ENCODE measurements at regions not wholly inside any gene's neighbourhood (a gene's known extent, or its start where the extent isn't known, plus 50 kb on each side); places are given as distances from the start of the nearest gene placed in this dataset.

DNA sequence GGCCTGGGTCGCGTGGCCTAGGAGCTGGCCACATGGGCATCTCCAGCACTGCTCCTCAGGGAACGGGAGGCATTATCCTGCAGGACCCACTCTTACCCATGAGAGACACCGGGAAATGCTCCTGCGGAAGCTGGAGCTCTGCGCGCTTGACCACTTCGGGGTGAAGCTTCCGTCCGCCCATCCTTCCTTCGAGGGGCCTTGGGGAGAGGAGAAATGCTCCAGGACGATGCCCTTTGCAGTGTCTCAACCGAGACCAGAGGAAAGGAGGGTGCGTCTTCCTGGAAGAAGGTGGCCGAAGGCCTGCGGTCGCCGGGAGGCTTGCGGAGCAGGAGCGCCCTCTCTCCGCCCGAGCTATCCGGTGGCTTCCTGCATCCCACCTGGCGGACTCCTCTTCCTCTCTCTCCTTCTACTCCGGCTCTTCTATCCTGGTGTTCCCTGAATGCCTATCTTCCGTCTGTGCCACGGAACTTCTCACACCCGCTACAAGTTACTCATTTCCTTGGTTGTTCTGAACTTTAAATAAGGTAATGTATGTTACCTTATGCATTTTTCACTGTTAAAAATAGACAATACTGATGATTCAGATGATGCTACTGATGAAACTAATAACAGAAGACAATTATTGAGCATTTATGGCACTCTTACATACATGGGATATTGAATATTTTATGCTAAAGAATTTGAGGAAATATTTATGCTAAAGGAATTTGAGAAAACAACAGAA, 91.4 kb downstream of the PRKAB2 start:
- Histone ChIP-seq H3K9me3 (ENCODE audit: control insufficient read depth in 1 of 2, insufficient read depth in 1 of 2, low read depth in 1 of 2, low read length in 2 of 2) (no peaks in the 10 kb centered on the region), H3K4me1 (ENCODE audit: control insufficient read depth in 1 of 2, insufficient read depth in 2 of 2, low read length in 2 of 2) (no peaks in the 10 kb centered on the region), H2AFZ (ENCODE audit: low read depth, low read length, poor library complexity, severe bottlenecking) (no peak overlapping the region), H4K20me1 (ENCODE audit: insufficient read depth) (no peaks in the 10 kb centered on the region), H3K9me2 (ENCODE audit: insufficient read depth) (no peaks in the 10 kb centered on the region), H3K4me2 (ENCODE audit: low read length) (no peak overlapping the region), H3K27ac (ENCODE audit: low read depth, low read length) (no peak overlapping the region), H3K79me2 (ENCODE audit: insufficient read depth, low read length) (no peaks in the 10 kb centered on the region), H3K27me3 (ENCODE audit: insufficient read depth, low read length) (peaks cover 12% of the 10 kb centered on the region; the same call in 1 of the 2 replicates), H3K36me3 (ENCODE audit: control insufficient read depth in 1 of 2, insufficient read depth in 2 of 2, low read length in 2 of 2) (no peaks in the 10 kb centered on the region), H3K4me3 (replicated peaks in 1 of 2; ENCODE audit: low read depth in 1 of 2, low read length in 2 of 2) (no peak overlapping the region), H3K9ac (ENCODE audit: low read length) (no peak overlapping the region)
- intact Hi-C loops (cut with micrococcal nuclease): no loop called here
- ATAC-seq: no peak
- BruUV-seq (replicated peaks): no TSS peak
- RAD21 ChIA-PET (ENCODE audit: low non-redundant PET in 1 of 2, low total read pairs in 2 of 2, uncharacterized antibody in 2 of 2, unreplicated experiment in 2 of 2): no interaction called here
- POLR2A ChIA-PET: no interaction called here
- DNase-seq (ENCODE audit: low read depth, low spot score): no peak
- CTCF ChIA-PET: no interaction called here
- no peak for TF ChIP-seq POLR2A (IDR thresholded peaks at IDR 0.05; ENCODE audit: borderline replicate concordance, extremely low read depth, insufficient read depth, insufficient read length)

DNA sequence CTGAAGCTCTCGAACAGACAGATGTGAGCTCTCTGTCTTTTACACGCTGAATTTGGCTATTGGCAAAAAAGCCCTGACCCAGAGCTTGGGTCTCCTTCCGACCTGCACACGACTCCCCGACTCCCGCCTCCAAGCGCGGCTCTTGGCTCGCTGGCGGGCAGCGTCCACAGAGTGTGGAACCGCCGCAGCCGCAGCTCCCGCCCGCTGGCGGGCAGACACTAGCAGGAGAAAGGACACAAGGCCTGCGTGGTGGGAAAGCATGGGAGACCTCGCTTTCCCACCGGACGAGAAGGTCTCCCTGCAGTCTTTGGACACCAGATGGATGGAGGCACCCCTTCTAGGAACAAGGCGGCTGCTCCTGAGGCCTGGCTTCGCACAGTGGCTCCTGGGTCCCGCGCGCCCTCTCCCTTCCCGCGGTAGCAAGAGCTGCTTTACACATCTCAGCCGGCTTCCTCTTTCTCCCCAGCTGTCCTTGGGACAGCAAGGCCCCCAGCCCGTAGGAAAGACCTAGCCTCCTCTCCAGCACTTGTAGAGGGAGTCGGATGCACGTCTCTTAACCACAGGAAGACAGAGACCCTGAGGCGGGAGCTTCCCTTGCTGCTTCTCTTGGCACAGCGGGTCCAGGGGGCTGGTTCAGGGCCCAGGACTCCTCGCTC, 92.1 kb downstream of the PRKAB2 start:
- no peaks in the 10 kb centered on the region for H4K20me1 ChIP-seq (ENCODE audit: insufficient read depth)
- CTCF ChIA-PET: no interaction called here
- H3K79me2 ChIP-seq (ENCODE audit: insufficient read depth, low read length): no peaks in the 10 kb centered on the region
- no peaks in the 10 kb centered on the region for H3K4me1 ChIP-seq (ENCODE audit: control insufficient read depth in 1 of 2, insufficient read depth in 2 of 2, low read length in 2 of 2)
- H2AFZ ChIP-seq (ENCODE audit: low read depth, low read length, poor library complexity, severe bottlenecking): no peak overlapping the region
- H3K9me3 ChIP-seq (ENCODE audit: control insufficient read depth in 1 of 2, insufficient read depth in 1 of 2, low read depth in 1 of 2, low read length in 2 of 2): no peaks in the 10 kb centered on the region
- H3K9me2 ChIP-seq (ENCODE audit: insufficient read depth): no peaks in the 10 kb centered on the region
- BruUV-seq (replicated peaks): no TSS peak
- RAD21 ChIA-PET (ENCODE audit: low non-redundant PET in 1 of 2, low total read pairs in 2 of 2, uncharacterized antibody in 2 of 2, unreplicated experiment in 2 of 2): no interaction called here
- no peaks in the 10 kb centered on the region for H3K36me3 ChIP-seq (ENCODE audit: control insufficient read depth in 1 of 2, insufficient read depth in 2 of 2, low read length in 2 of 2)
- no peak overlapping the region for H3K27ac ChIP-seq (ENCODE audit: low read depth, low read length)
- no peak overlapping the region for H3K9ac ChIP-seq (ENCODE audit: low read length)
- ATAC-seq (no peak), DNase-seq (ENCODE audit: low read depth, low spot score) (no peak)
- intact Hi-C loops (cut with micrococcal nuclease): no loop called here
- no peak overlapping the region for H3K4me3 ChIP-seq (replicated peaks in 1 of 2; ENCODE audit: low read depth in 1 of 2, low read length in 2 of 2)
- no peak overlapping the region for H3K4me2 ChIP-seq (ENCODE audit: low read length)
- peaks cover 13% of the 10 kb centered on the region; the same call in 1 of the 2 replicates for H3K27me3 ChIP-seq (ENCODE audit: insufficient read depth, low read length)
- POLR2A ChIA-PET: no interaction called here
- TF ChIP-seq, protein P1, sequence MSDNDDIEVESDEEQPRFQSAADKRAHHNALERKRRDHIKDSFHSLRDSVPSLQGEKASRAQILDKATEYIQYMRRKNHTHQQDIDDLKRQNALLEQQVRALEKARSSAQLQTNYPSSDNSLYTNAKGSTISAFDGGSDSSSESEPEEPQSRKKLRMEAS (IDR thresholded peaks at IDR 0.05): no peak
- TF ChIP-seq, protein P2, sequence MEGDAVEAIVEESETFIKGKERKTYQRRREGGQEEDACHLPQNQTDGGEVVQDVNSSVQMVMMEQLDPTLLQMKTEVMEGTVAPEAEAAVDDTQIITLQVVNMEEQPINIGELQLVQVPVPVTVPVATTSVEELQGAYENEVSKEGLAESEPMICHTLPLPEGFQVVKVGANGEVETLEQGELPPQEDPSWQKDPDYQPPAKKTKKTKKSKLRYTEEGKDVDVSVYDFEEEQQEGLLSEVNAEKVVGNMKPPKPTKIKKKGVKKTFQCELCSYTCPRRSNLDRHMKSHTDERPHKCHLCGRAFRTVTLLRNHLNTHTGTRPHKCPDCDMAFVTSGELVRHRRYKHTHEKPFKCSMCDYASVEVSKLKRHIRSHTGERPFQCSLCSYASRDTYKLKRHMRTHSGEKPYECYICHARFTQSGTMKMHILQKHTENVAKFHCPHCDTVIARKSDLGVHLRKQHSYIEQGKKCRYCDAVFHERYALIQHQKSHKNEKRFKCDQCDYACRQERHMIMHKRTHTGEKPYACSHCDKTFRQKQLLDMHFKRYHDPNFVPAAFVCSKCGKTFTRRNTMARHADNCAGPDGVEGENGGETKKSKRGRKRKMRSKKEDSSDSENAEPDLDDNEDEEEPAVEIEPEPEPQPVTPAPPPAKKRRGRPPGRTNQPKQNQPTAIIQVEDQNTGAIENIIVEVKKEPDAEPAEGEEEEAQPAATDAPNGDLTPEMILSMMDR (IDR thresholded peaks at IDR 0.05 in 2 of 3, conservative IDR thresholded peaks at IDR 0.05 in 1 of 3; ENCODE audit: borderline replicate concordance in 1 of 3, insufficient read depth in 1 of 3, low read depth in 2 of 3, low read length in 2 of 3): no peak
- TF ChIP-seq, protein P3, sequence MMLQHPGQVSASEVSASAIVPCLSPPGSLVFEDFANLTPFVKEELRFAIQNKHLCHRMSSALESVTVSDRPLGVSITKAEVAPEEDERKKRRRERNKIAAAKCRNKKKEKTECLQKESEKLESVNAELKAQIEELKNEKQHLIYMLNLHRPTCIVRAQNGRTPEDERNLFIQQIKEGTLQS (IDR thresholded peaks at IDR 0.05): no peak
- TF ChIP-seq CBX3 (IDR thresholded peaks at IDR 0.05; ENCODE audit: low read depth) (no peak), TCF7L2 (IDR thresholded peaks at IDR 0.05; ENCODE audit: borderline replicate concordance, extremely low read depth, insufficient read depth, insufficient read length) (no peak), YY1 (IDR thresholded peaks at IDR 0.05; ENCODE audit: extremely low read depth, insufficient replicate concordance, low read depth, low read length) (no peak), ELF1 (IDR thresholded peaks at IDR 0.05; ENCODE audit: borderline replicate concordance, low read depth) (no peak), SRF (IDR thresholded peaks at IDR 0.05; ENCODE audit: low read depth) (no peak), POLR2AphosphoS5 (IDR thresholded peaks at IDR 0.05; ENCODE audit: low read depth, low read length) (no peak), EZH2phosphoT487 (IDR thresholded peaks at IDR 0.05; ENCODE audit: borderline replicate concordance) (no peak)
- TF ChIP-seq, protein P4, sequence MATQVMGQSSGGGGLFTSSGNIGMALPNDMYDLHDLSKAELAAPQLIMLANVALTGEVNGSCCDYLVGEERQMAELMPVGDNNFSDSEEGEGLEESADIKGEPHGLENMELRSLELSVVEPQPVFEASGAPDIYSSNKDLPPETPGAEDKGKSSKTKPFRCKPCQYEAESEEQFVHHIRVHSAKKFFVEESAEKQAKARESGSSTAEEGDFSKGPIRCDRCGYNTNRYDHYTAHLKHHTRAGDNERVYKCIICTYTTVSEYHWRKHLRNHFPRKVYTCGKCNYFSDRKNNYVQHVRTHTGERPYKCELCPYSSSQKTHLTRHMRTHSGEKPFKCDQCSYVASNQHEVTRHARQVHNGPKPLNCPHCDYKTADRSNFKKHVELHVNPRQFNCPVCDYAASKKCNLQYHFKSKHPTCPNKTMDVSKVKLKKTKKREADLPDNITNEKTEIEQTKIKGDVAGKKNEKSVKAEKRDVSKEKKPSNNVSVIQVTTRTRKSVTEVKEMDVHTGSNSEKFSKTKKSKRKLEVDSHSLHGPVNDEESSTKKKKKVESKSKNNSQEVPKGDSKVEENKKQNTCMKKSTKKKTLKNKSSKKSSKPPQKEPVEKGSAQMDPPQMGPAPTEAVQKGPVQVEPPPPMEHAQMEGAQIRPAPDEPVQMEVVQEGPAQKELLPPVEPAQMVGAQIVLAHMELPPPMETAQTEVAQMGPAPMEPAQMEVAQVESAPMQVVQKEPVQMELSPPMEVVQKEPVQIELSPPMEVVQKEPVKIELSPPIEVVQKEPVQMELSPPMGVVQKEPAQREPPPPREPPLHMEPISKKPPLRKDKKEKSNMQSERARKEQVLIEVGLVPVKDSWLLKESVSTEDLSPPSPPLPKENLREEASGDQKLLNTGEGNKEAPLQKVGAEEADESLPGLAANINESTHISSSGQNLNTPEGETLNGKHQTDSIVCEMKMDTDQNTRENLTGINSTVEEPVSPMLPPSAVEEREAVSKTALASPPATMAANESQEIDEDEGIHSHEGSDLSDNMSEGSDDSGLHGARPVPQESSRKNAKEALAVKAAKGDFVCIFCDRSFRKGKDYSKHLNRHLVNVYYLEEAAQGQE (IDR thresholded peaks at IDR 0.05; ENCODE audit: low read depth): no peak
